ENCODE measurements at regions not wholly inside any gene's neighbourhood (a gene's known extent, or its start where the extent isn't known, plus 50 kb on each side); places are given as distances from the start of the nearest gene placed in this dataset.

DNA sequence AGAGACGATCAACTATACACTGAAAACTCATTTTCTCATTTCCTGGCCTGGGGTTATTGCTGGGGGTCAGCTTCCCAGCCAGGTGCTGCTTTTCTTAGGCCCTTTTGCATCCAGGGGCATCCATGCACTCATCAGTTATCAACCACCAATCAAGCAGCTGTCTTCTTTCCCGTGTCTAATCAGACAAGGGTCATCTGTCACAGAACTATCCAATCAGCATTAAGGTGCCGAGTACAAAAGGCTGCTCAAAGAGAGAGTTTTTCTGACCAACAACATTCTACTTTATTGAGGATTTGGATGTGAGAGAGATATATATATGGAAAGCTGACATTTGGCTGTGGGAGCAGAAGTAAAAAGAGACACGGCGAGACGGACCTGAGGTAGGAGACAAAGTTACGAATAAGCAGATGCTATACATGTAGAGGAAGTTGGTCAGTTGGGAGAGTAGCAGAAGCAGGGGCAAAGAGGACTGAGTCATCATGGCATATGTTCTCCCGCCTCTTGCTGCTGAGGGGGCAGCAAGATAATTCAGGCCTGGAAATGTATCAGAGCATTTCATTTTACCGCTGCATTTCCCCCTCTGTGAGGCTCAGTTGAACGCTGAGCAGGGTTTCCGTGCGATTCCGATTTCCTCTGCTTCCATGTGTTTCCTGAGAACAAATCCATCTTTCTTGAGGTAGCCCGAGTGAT lies 129.3 kb downstream of the NUP35 start:
- CTCF ChIA-PET = no interaction called here
- Mint-ChIP-seq H3K27ac (no peak overlapping the region), H3K27me3 (no peaks in the 10 kb centered on the region)

DNA sequence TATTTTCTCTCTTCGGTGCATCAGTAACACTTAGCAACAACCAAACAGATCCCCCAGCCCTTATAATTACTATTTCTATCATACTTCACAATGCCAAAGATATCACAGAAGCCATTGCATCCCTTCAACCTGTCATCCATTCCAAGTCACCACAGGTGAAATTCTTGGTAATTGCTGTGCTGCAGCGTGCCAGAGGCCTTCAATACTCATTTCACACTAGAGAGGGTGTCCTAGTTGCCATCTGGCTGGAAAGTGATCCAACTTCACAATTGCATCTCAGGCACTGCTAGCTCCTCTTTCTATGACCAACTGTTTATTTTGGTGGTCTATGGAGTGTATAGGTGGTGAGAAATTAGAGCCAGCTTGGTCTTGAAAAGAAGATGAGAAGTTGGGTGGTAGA lies 131.2 kb downstream of the NUP35 start:
- DNase-seq = no peak
- ChIA-PET CTCF (no interaction called here), POLR2A (no interaction called here)

More for the DNA sequence above, 129.3 kb downstream of the NUP35 start:
- H3K27me3 ChIP-seq (ENCODE audit: control insufficient read depth in 2 of 2, insufficient read depth in 2 of 2, low read length in 2 of 2) = no peaks in the 10 kb centered on the region
- no peaks in the 10 kb centered on the region for H3K9me3 ChIP-seq (ENCODE audit: control insufficient read depth in 2 of 3, low read length in 3 of 3)
- POLR2A ChIA-PET = no interaction called here
- H3K4me1 ChIP-seq (ENCODE audit: control insufficient read depth in 2 of 2, insufficient read depth in 2 of 2, low read length in 2 of 2) = no peaks in the 10 kb centered on the region
- intact Hi-C loops (cut with micrococcal nuclease) = no loop called here
- no peaks in the 10 kb centered on the region for H3K4me1 Mint-ChIP-seq
- no peak for DNase-seq
- no peaks in the 10 kb centered on the region for H3K36me3 ChIP-seq (ENCODE audit: control insufficient read depth in 2 of 3, insufficient read depth in 3 of 3, low read length in 3 of 3)
- H3K4me3 ChIP-seq (ENCODE audit: low read length) = no peak overlapping the region
- no peak overlapping the region for H3K4me3 Mint-ChIP-seq
- no peaks in the 10 kb centered on the region for H3K36me3 Mint-ChIP-seq
- no peak overlapping the region for H3K27ac ChIP-seq (ENCODE audit: low read depth, low read length)
- ATAC-seq = no peak
- H3K9me3 Mint-ChIP-seq = no peaks in the 10 kb centered on the region

DNA sequence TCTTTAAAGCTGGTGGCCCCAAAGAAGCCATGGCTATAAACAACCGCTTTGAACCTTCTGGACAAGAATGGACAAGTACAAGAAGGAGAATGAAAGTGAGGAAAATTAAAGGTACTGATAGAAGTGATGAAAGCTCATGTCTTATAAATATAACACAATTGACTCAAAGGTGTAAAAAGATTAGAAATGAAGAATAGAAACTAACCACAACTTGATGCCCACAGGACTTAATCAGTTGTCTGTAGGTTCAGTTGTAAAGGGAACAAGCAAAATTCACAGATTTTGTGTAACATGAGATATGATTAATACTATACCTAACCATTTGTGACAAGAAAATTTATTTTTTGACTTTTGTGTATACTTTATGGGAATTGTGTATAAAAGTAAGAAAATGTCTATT lies 135.7 kb downstream of the NUP35 start:
- Mint-ChIP-seq H3K9me3 (peaks cover 0 to 9% (median 4%) of the 10 kb centered on the region in 11 donors), H3K36me3 (no peaks in the 10 kb centered on the region), H3K4me1 (no peaks in the 10 kb centered on the region), H3K27me3 (no peaks in the 10 kb centered on the region), H3K4me3 (no peak overlapping the region), H3K27ac (no peak overlapping the region)
- H3K9me3 ChIP-seq (ENCODE audit: control insufficient read depth in 2 of 3, low read length in 3 of 3) = no peaks in the 10 kb centered on the region
- no peaks in the 10 kb centered on the region for H3K36me3 ChIP-seq (ENCODE audit: control insufficient read depth in 2 of 3, insufficient read depth in 3 of 3, low read length in 3 of 3)
- no peaks in the 10 kb centered on the region for H3K27me3 ChIP-seq (ENCODE audit: control insufficient read depth in 2 of 2, insufficient read depth in 2 of 2, low read length in 2 of 2)
- no peak overlapping the region for H3K27ac ChIP-seq (ENCODE audit: low read depth, low read length)
- no peak overlapping the region for H3K4me3 ChIP-seq (ENCODE audit: low read length)
- ATAC-seq (no peak), DNase-seq (no peak)
- intact Hi-C loops (cut with micrococcal nuclease) = no loop called here
- ChIA-PET POLR2A (no interaction called here), CTCF (no interaction called here)
- H3K4me1 ChIP-seq (ENCODE audit: control insufficient read depth in 2 of 2, insufficient read depth in 2 of 2, low read length in 2 of 2) = no peaks in the 10 kb centered on the region

More for the DNA sequence above, 131.2 kb downstream of the NUP35 start:
- H3K4me1 Mint-ChIP-seq = no peaks in the 10 kb centered on the region
- no peaks in the 10 kb centered on the region for H3K4me1 ChIP-seq (ENCODE audit: control insufficient read depth in 2 of 2, insufficient read depth in 2 of 2, low read length in 2 of 2)
- no peaks in the 10 kb centered on the region for H3K27me3 ChIP-seq (ENCODE audit: control insufficient read depth in 2 of 2, insufficient read depth in 2 of 2, low read length in 2 of 2)
- H3K27ac ChIP-seq (ENCODE audit: low read depth, low read length) = no peak overlapping the region
- H3K27me3 Mint-ChIP-seq = no peaks in the 10 kb centered on the region
- no peaks in the 10 kb centered on the region for H3K9me3 Mint-ChIP-seq
- no peak overlapping the region for H3K27ac Mint-ChIP-seq
- ATAC-seq = no peak
- H3K4me3 Mint-ChIP-seq = no peak overlapping the region
- H3K36me3 ChIP-seq (ENCODE audit: control insufficient read depth in 2 of 3, insufficient read depth in 3 of 3, low read length in 3 of 3) = no peaks in the 10 kb centered on the region
- no peaks in the 10 kb centered on the region for H3K36me3 Mint-ChIP-seq
- no peak overlapping the region for H3K4me3 ChIP-seq (ENCODE audit: low read length)
- intact Hi-C loops (cut with micrococcal nuclease) = no loop called here
- H3K9me3 ChIP-seq (ENCODE audit: control insufficient read depth in 2 of 3, low read length in 3 of 3) = no peaks in the 10 kb centered on the region

DNA sequence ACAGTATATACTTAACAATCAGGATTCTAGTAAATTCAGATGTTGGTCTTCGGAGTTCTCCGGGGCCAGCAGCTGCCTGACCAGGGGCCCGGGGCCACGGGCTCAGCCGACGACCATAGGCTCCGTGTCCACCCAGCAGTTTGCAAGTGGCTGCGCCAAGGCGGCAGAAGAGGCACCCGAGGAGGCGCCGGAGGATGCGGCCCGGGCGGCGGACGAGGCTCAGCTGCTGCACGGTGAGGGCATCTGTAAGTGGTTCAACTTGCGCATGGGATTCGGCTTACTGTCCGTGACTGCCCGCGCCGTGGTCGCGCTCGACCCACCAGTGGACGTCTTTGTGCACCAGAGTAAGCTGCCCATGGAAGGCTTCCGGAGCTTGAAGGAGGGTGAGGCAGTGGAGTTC lies 136.3 kb downstream of the NUP35 start:
- no peak for ATAC-seq
- no peaks in the 10 kb centered on the region for H3K27me3 ChIP-seq (ENCODE audit: control insufficient read depth in 2 of 2, insufficient read depth in 2 of 2, low read length in 2 of 2)
- intact Hi-C loops (cut with micrococcal nuclease) = no loop called here
- Mint-ChIP-seq H3K27me3 (no peaks in the 10 kb centered on the region), H3K4me1 (no peaks in the 10 kb centered on the region), H3K36me3 (no peaks in the 10 kb centered on the region), H3K4me3 (no peak overlapping the region), H3K27ac (no peak overlapping the region), H3K9me3 (peaks cover 0 to 9% (median 5%) of the 10 kb centered on the region in 11 donors)
- no peaks in the 10 kb centered on the region for H3K4me1 ChIP-seq (ENCODE audit: control insufficient read depth in 2 of 2, insufficient read depth in 2 of 2, low read length in 2 of 2)
- ChIA-PET CTCF (no interaction called here), POLR2A (no interaction called here)
- H3K4me3 ChIP-seq (ENCODE audit: low read length) = no peak overlapping the region
- H3K36me3 ChIP-seq (ENCODE audit: control insufficient read depth in 2 of 3, insufficient read depth in 3 of 3, low read length in 3 of 3) = no peaks in the 10 kb centered on the region
- no peak for DNase-seq
- H3K9me3 ChIP-seq (ENCODE audit: control insufficient read depth in 2 of 3, low read length in 3 of 3) = no peaks in the 10 kb centered on the region
- no peak overlapping the region for H3K27ac ChIP-seq (ENCODE audit: low read depth, low read length)

DNA sequence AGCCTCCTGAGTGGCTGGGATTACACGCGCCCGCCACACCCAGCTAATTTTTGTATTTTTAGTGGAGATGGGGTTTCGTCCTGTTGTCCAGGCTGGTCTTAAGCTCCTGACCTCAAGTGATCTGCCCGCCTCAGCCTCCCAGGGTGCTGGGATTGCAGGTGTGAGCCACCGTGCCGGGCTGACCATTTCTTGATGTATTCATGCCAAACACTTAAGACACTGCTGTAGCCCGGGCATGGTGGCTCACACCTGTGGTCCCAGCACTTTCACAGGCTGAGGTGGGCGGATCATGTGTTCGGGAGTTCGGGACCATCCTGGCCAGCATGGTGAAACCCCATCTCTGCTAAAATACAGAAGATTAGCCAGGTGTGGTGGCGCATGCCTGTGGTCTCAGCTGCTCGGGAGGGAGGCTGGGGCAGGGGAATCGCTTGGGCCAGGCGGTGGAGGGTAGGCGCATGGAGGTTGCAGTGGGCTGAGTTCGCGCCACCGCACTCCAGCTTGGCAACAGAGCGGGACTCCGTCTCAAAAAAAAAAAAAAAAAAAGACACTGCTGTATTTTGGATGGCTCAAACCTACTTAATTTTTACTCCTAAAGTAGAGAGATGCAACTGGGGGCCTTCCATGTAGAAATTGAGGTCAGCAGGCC lies 140.8 kb downstream of the NUP35 start:
- Histone ChIP-seq H3K27ac (ENCODE audit: low read depth, low read length) (no peak overlapping the region), H3K9me3 (ENCODE audit: control insufficient read depth in 2 of 3, low read length in 3 of 3) (peaks cover 0 to 3% (median 0%) of the 10 kb centered on the region in 3 experiments), H3K36me3 (ENCODE audit: control insufficient read depth in 2 of 3, insufficient read depth in 3 of 3, low read length in 3 of 3) (no peaks in the 10 kb centered on the region), H3K27me3 (ENCODE audit: control insufficient read depth in 2 of 2, insufficient read depth in 2 of 2, low read length in 2 of 2) (no peaks in the 10 kb centered on the region), H3K4me1 (ENCODE audit: control insufficient read depth in 2 of 2, insufficient read depth in 2 of 2, low read length in 2 of 2) (no peaks in the 10 kb centered on the region), H3K4me3 (ENCODE audit: low read length) (no peak overlapping the region)
- Mint-ChIP-seq H3K27ac (no peak overlapping the region), H3K4me1 (no peaks in the 10 kb centered on the region), H3K27me3 (no peaks in the 10 kb centered on the region), H3K4me3 (no peak overlapping the region), H3K36me3 (no peaks in the 10 kb centered on the region), H3K9me3 (peaks cover 0 to 22% (median 16%) of the 10 kb centered on the region in 11 donors)
- no peak for DNase-seq
- intact Hi-C loops (cut with micrococcal nuclease) = no loop called here
- no peak for ATAC-seq
- ChIA-PET POLR2A (no interaction called here), CTCF (no interaction called here)

DNA sequence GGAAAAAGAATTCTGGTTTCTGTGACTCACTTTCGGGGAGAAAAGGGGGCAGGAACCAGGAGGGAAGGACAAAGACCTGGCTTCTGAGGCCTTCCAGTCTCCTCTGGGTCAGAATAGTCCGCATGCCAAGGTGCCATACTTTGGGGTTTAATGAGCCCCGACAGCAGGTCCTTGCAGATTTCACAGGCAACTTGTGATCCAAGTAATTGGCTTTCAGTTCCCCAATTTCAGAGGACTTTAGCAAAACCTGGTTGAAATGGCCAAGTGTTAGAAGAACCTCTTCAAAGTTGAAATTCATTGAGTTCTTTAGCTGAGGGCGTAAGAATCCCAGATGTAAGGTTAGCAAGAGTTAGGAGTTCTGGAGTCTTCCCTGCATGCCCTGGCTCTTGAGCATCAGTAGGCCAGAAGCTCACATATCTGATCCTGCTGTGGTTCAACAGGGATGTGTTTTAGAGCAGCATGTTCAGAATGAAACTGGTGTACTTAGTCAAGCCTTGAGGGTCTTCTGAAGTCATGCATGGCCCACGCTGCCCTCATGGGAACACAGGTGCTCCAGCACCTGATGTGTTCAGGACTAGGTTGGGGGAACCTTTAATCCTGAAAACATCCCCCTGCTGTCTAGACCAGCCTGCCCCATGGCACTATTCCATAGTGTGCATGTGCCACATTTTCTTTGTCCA lies 143.0 kb downstream of the NUP35 start:
- H3K27ac Mint-ChIP-seq = no peak overlapping the region
- ChIA-PET CTCF (no interaction called here), POLR2A (no interaction called here)
- H3K4me1 Mint-ChIP-seq = no peaks in the 10 kb centered on the region
- H3K4me3 Mint-ChIP-seq = no peak overlapping the region
- Histone ChIP-seq H3K36me3 (ENCODE audit: control insufficient read depth in 2 of 3, insufficient read depth in 3 of 3, low read length in 3 of 3) (no peaks in the 10 kb centered on the region), H3K4me1 (ENCODE audit: control insufficient read depth in 2 of 2, insufficient read depth in 2 of 2, low read length in 2 of 2) (no peaks in the 10 kb centered on the region), H3K9me3 (ENCODE audit: control insufficient read depth in 2 of 3, low read length in 3 of 3) (peaks cover 0 to 3% (median 0%) of the 10 kb centered on the region in 3 experiments), H3K4me3 (ENCODE audit: low read length) (no peak overlapping the region), H3K27ac (ENCODE audit: low read depth, low read length) (no peak overlapping the region), H3K27me3 (ENCODE audit: control insufficient read depth in 2 of 2, insufficient read depth in 2 of 2, low read length in 2 of 2) (no peaks in the 10 kb centered on the region)
- ATAC-seq (no peak), DNase-seq (no peak)
- H3K9me3 Mint-ChIP-seq = peaks cover 0 to 33% (median 12%) of the 10 kb centered on the region in 11 donors
- intact Hi-C loops (cut with micrococcal nuclease) = no loop called here
- peaks cover 0 to 5% (median 0%) of the 10 kb centered on the region in 5 donors for H3K27me3 Mint-ChIP-seq
- no peaks in the 10 kb centered on the region for H3K36me3 Mint-ChIP-seq

DNA sequence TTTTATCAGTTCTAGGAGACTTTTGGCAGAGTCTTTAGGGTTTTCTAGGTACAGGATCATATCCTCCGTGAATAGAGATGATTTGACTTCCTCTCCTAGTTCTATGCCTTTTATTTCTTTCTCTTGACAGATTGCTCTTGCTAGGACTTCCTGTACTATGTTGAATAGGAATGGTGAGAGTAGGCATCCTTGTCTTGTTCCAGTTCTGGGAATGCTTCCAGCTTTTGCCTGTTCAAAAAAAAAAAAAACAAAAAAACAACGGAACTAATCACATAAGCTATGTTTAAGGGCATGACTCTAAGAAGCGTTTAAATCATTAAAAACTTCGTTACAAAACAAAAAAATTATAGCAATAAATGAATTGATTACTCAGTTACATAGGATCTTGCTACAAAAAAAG lies 145.7 kb downstream of the NUP35 start:
- Mint-ChIP-seq H3K36me3 (no peaks in the 10 kb centered on the region), H3K27me3 (peaks cover 0 to 5% (median 0%) of the 10 kb centered on the region in 5 donors), H3K9me3 (peaks cover 0 to 33% (median 10%) of the 10 kb centered on the region in 11 donors), H3K4me3 (no peak overlapping the region), H3K4me1 (no peaks in the 10 kb centered on the region), H3K27ac (no peak overlapping the region)
- H3K4me3 ChIP-seq (ENCODE audit: low read length) = no peak overlapping the region
- DNase-seq (no peak), ATAC-seq (no peak)
- no peak overlapping the region for H3K27ac ChIP-seq (ENCODE audit: low read depth, low read length)
- H3K27me3 ChIP-seq (ENCODE audit: control insufficient read depth in 2 of 2, insufficient read depth in 2 of 2, low read length in 2 of 2) = no peaks in the 10 kb centered on the region
- no peaks in the 10 kb centered on the region for H3K4me1 ChIP-seq (ENCODE audit: control insufficient read depth in 2 of 2, insufficient read depth in 2 of 2, low read length in 2 of 2)
- ChIA-PET CTCF (no interaction called here), POLR2A (no interaction called here)
- H3K9me3 ChIP-seq (ENCODE audit: control insufficient read depth in 2 of 3, low read length in 3 of 3) = peaks cover 0 to 3% (median 0%) of the 10 kb centered on the region in 3 experiments
- intact Hi-C loops (cut with micrococcal nuclease) = no loop called here
- H3K36me3 ChIP-seq (ENCODE audit: control insufficient read depth in 2 of 3, insufficient read depth in 3 of 3, low read length in 3 of 3) = no peaks in the 10 kb centered on the region

All from naive thymus-derived CD4-positive, alpha-beta T cell (primary cell).